Upper lobe of right lung (tissue), 1 donor: ENCODE measurements at regions not wholly inside any gene's neighbourhood (a gene's known extent, or its start where the extent isn't known, plus 50 kb on each side); places are given as distances from the start of the nearest gene placed in this dataset.

ENCODE experiments used
- ATAC-seq: fragments of 200-7000 bp; cut with Tn5 transposase; one replicate; pipeline ENCODE4 v1.9.1; 2020; ENCODE audit warnings: mild to moderate bottlenecking, moderate library complexity
- DNase-seq: peaks from one replicate; pipeline ENCODE4 v3.0.0-alpha.2; 2020
- H3K27ac ChIP-seq: fragments of 200-600 bp; one replicate; pipeline ENCODE4 v1.8.0; 2022
- H3K27me3 ChIP-seq: fragments of 200-600 bp; one replicate; pipeline ENCODE4 v1.8.0; 2022; ENCODE audit warnings: mild to moderate bottlenecking
- H3K36me3 ChIP-seq: fragments of 200-600 bp; one replicate; pipeline ENCODE4 v1.8.0; 2022
- H3K4me1 ChIP-seq: fragments of 200-600 bp; one replicate; pipeline ENCODE4 v1.8.0; 2022
- H3K4me3 ChIP-seq: fragments of 200-600 bp; one replicate; pipeline ENCODE4 v1.8.0; 2022; ENCODE audit warnings: mild to moderate bottlenecking
- H3K9me3 ChIP-seq: fragments of 200-600 bp; one replicate; pipeline ENCODE4 v1.8.0; 2022
- CTCF ChIP-seq: fragments of 200-600 bp; IDR thresholded peaks from one replicate; pipeline ENCODE4 v1.8.0; 2022; ENCODE audit warnings: antibody characterized with exemption
- intact Hi-C: fragments of 100-400 bp; cut with DNase I; formaldehyde crosslinking; loops from one replicate; pipeline ENCODE4 v1.11.0; 2022
- donor health status: DM: no; HTN: yes; CAD: no; lungs with severe emphysema.

GRCh38 chr2:234850818-234851217 is 101.0 kb upstream of the SH3BP4 start:
- H3K36me3 ChIP-seq: no peaks in the 10 kb centered on the region
- H3K27me3 ChIP-seq: no peaks in the 10 kb centered on the region
- H3K4me1 ChIP-seq: no peaks in the 10 kb centered on the region
- intact Hi-C loops: no loop called here
- no peaks in the 10 kb centered on the region for H3K9me3 ChIP-seq
- H3K4me3 ChIP-seq: no peak overlapping the region
- DNase-seq (no peak), ATAC-seq (no peak)
- no peak for TF ChIP-seq CTCF
- H3K27ac ChIP-seq: no peak overlapping the region

- Histone ChIP-seq H3K9me3 (no peaks in the 10 kb centered on the region), H3K27ac (no peak overlapping the region), H3K4me3 (no peak overlapping the region), H3K36me3 (no peaks in the 10 kb centered on the region), H3K27me3 (no peaks in the 10 kb centered on the region), H3K4me1 (no peaks in the 10 kb centered on the region)
- no peak for DNase-seq
- intact Hi-C loops: no loop called here
- no peak for TF ChIP-seq CTCF
- no peak for ATAC-seq
Measured at GRCh38 chr2:234849678-234850077, 102.1 kb upstream of the SH3BP4 start.

GRCh38 chr2:234848578-234848977 is 103.2 kb upstream of the SH3BP4 start:
- intact Hi-C loops: no loop called here
- Histone ChIP-seq H3K27me3 (no peaks in the 10 kb centered on the region), H3K27ac (no peak overlapping the region), H3K9me3 (no peaks in the 10 kb centered on the region), H3K36me3 (no peaks in the 10 kb centered on the region), H3K4me1 (no peaks in the 10 kb centered on the region), H3K4me3 (no peak overlapping the region)
- no peak for DNase-seq
- ATAC-seq: no peak
- no peak for TF ChIP-seq CTCF

- TF ChIP-seq CTCF: no peak
- no peaks in the 10 kb centered on the region for H3K4me1 ChIP-seq
- no peaks in the 10 kb centered on the region for H3K9me3 ChIP-seq
- no peaks in the 10 kb centered on the region for H3K36me3 ChIP-seq
- H3K27me3 ChIP-seq: no peaks in the 10 kb centered on the region
- no peak overlapping the region for H3K4me3 ChIP-seq
- intact Hi-C loops: no loop called here
- no peak overlapping the region for H3K27ac ChIP-seq
- ATAC-seq: no peak
- DNase-seq: no peak
Measured at GRCh38 chr2:234847639-234848038, 104.2 kb upstream of the SH3BP4 start.

GRCh38 chr2:234847364-234847635 is 104.5 kb upstream of the SH3BP4 start:
- Histone ChIP-seq H3K27ac (no peak overlapping the region), H3K36me3 (no peaks in the 10 kb centered on the region), H3K4me3 (no peak overlapping the region), H3K4me1 (no peaks in the 10 kb centered on the region), H3K9me3 (no peaks in the 10 kb centered on the region), H3K27me3 (no peaks in the 10 kb centered on the region)
- no peak for ATAC-seq
- intact Hi-C loops: no loop called here
- TF ChIP-seq CTCF: no peak
- no peak for DNase-seq

GRCh38 chr2:234846599-234847363 is 105.0 kb upstream of the SH3BP4 start:
- no peak overlapping the region for H3K4me3 ChIP-seq
- intact Hi-C loops: no loop called here
- ATAC-seq (no peak), DNase-seq (no peak)
- H3K4me1 ChIP-seq: no peaks in the 10 kb centered on the region
- H3K36me3 ChIP-seq: no peaks in the 10 kb centered on the region
- H3K9me3 ChIP-seq: no peaks in the 10 kb centered on the region
- no peak for TF ChIP-seq CTCF
- no peaks in the 10 kb centered on the region for H3K27me3 ChIP-seq
- H3K27ac ChIP-seq: no peak overlapping the region
